Stomach (tissue), 8 donors: ENCODE measurements at regions not wholly inside any gene's neighbourhood (a gene's known extent, or its start where the extent isn't known, plus 50 kb on each side); places are given as distances from the start of the nearest gene placed in this dataset.
A peak's percentile ranks its signal among the peaks of the same experiment; 100 is the strongest.

ENCODE experiments used
- DNase-seq, 2 donors: peaks; one replicate each; pipeline versions ENCODE4 v3.0.0 to v3.0.0-alpha.2; 2013 to 2019
- H3K27ac ChIP-seq, 5 donors: fragments of 200-600 bp in 4 of 5; sonication (generic) in 4 of 5; one replicate each; pipeline ENCODE4 v1.5.1; 2013 to 2019; ENCODE audit warnings: mild to moderate bottlenecking in 1 of 5, moderate library complexity in 1 of 5
- H3K27me3 ChIP-seq, 3 donors: fragments of 200-600 bp; sonication (generic); one replicate each; pipeline ENCODE4 v1.5.1; 2017 to 2019; ENCODE audit warnings: mixed run types in 1 of 3
- H3K36me3 ChIP-seq, 4 donors: fragments of 200-600 bp; sonication (generic); 1 replicate in 3 of 4; 2 replicates in 1 of 4; pipeline ENCODE4 v1.5.1; 2016 to 2019
- H3K4me1 ChIP-seq, 4 donors: fragments of 200-600 bp; sonication (generic); one replicate each; pipeline ENCODE4 v1.5.1; 2016 to 2019
- H3K4me3 ChIP-seq, 4 donors: fragments of 200-600 bp; sonication (generic) in 3 of 4; one replicate each; pipeline ENCODE4 v1.5.1; 2016 to 2019; ENCODE audit warnings: mild to moderate bottlenecking in 1 of 4
- H3K9me3 ChIP-seq, 4 donors: fragments of 200-600 bp; sonication (generic); one replicate each; pipeline ENCODE4 v1.5.1; 2016 to 2019
- CTCF ChIP-seq, 7 experiments: fragments of 450-650 bp in 4 of 7; fragments of 200-600 bp in 3 of 7; sonication (generic) in 3 of 7; IDR thresholded peaks; one replicate each; pipeline ENCODE4 v1.5.1; 2016 to 2019; ENCODE audit warnings: antibody characterized with exemption in 7 of 7, control low read depth in 2 of 7, mild to moderate bottlenecking in 1 of 7
- EP300 ChIP-seq: sonication (generic); formaldehyde crosslinking; IDR thresholded peaks from one replicate; pipeline ENCODE4 v1.6.1; 2017; ENCODE audit warnings: antibody characterized with exemption
- POLR2A ChIP-seq, 4 donors: fragments of 450-650 bp; IDR thresholded peaks; one replicate each; pipeline ENCODE4 v1.6.1; 2016; ENCODE audit warnings: antibody characterized with exemption in 4 of 4, control low read depth in 2 of 4, mild to moderate bottlenecking in 1 of 4, moderate library complexity in 1 of 4
- POLR2AphosphoS5 ChIP-seq, 3 donors: sonication (generic); formaldehyde crosslinking; IDR thresholded peaks; one replicate each; pipeline ENCODE4 v1.6.1; 2016; ENCODE audit warnings: antibody characterized with exemption in 3 of 3
- WGBS, 5 donors: extraction: QIAGEN DNeasy Blood & Tissue Kit in 3 of 5; methylation state at CpG; one replicate each; pipeline versions ENCODE4 v1.1.5 to v1.1.7; 2013 to 2018; 5-methylcytosine and 5-hydroxymethylcytosine counted together
- intact Hi-C: fragments of 100-400 bp; cut with DNase I; formaldehyde crosslinking; loops from one replicate; pipeline ENCODE4 v1.15.1; 2023; ENCODE audit warnings: low total_unique reads
- donor health status: healthy with polysubstance abuse.
- donor health status: Bipolar disorder and iron deficiency.
- donor health status: healthy.

GRCh38 chr1:60969971-60970509 lies 112.3 kb upstream of the NFIA start:
- Histone ChIP-seq H3K4me1 (peaks cover 0 to 29% (median 11%) of the 10 kb centered on the region in 4 donors), H3K27me3 (no peaks in the 10 kb centered on the region), H3K4me3 (no peak overlapping the region), H3K9me3 (peaks cover 6 to 14% (median 10%) of the 10 kb centered on the region in 4 donors), H3K27ac (peak overlapping the region in 2 of 5 donors; percentile 44 to 47), H3K36me3 (no peaks in the 10 kb centered on the region)
- intact Hi-C loops, result loop anchor here (5.0 to 10.0 kb wide), 3 partner anchors 65 to 882 kb away; no protein-coding TSS in a partner anchor
- TF ChIP-seq CTCF (IDR thresholded peaks at IDR 0.05) (peak in 5 of 7 experiments; percentile 11 to 47 (median 37)), POLR2A (IDR thresholded peaks at IDR 0.05) (no peak), POLR2AphosphoS5 (IDR thresholded peaks at IDR 0.05) (no peak)
- peak in 1 of 2 donors; percentile 64 for DNase-seq
- WGBS, 5 donors, result 30 to 39% (median 35%) methylated on average over 9 of the region's 9 CpGs

GRCh38 chr1:60965280-60965854 lies 117.0 kb upstream of the NFIA start:
- H3K27ac ChIP-seq, result no peak overlapping the region
- DNase-seq, result no peak
- WGBS, 5 donors, result 81 to 95% (median 94%) methylated on average over 2 of the region's 2 CpGs
- no peak overlapping the region for H3K4me3 ChIP-seq
- no peak for TF ChIP-seq CTCF (IDR thresholded peaks at IDR 0.05)
- no peak for TF ChIP-seq POLR2AphosphoS5 (IDR thresholded peaks at IDR 0.05)
- TF ChIP-seq POLR2A (IDR thresholded peaks at IDR 0.05), result no peak
- H3K9me3 ChIP-seq, result peaks cover 9 to 22% (median 15%) of the 10 kb centered on the region in 4 donors
- H3K27me3 ChIP-seq, result no peaks in the 10 kb centered on the region
- H3K36me3 ChIP-seq, result no peaks in the 10 kb centered on the region
- intact Hi-C loops, result no loop called here
- peaks cover 0 to 21% (median 8%) of the 10 kb centered on the region in 4 donors for H3K4me1 ChIP-seq

GRCh38 chr1:60963167-60963940 lies 119.0 kb upstream of the NFIA start:
- H3K27me3 ChIP-seq, result no peaks in the 10 kb centered on the region
- TF ChIP-seq POLR2A (IDR thresholded peaks at IDR 0.05) (no peak), CTCF (IDR thresholded peaks at IDR 0.05) (no peak), POLR2AphosphoS5 (IDR thresholded peaks at IDR 0.05) (no peak), EP300 (no peak)
- H3K4me3 ChIP-seq, result no peak overlapping the region
- 78 to 88% (median 84%) methylated on average over 7 of the region's 7 CpGs for WGBS, 5 donors
- H3K9me3 ChIP-seq, result peaks cover 9 to 22% (median 15%) of the 10 kb centered on the region in 4 donors
- intact Hi-C loops, result no loop called here
- peaks cover 0 to 13% (median 5%) of the 10 kb centered on the region in 4 donors for H3K4me1 ChIP-seq
- DNase-seq, result no peak
- H3K36me3 ChIP-seq, result no peaks in the 10 kb centered on the region
- H3K27ac ChIP-seq, result no peak overlapping the region

GRCh38 chr1:60960891-60961461 lies 121.4 kb upstream of the NFIA start:
- Histone ChIP-seq H3K4me3 (no peak overlapping the region), H3K27me3 (no peaks in the 10 kb centered on the region), H3K4me1 (peaks cover 0 to 13% (median 5%) of the 10 kb centered on the region in 4 donors), H3K27ac (peak overlapping the region in 3 of 5 donors; percentile 3 to 48 (median 40)), H3K9me3 (peaks cover 9 to 17% (median 14%) of the 10 kb centered on the region in 4 donors), H3K36me3 (no peaks in the 10 kb centered on the region)
- TF ChIP-seq POLR2A (IDR thresholded peaks at IDR 0.05) (no peak), POLR2AphosphoS5 (IDR thresholded peaks at IDR 0.05) (no peak), EP300 (no peak), CTCF (IDR thresholded peaks at IDR 0.05) (no peak)
- intact Hi-C loops, result no loop called here
- DNase-seq, result no peak
- WGBS, 5 donors, result 21 to 52% (median 26%) methylated on average over 2 of the region's 2 CpGs
